ENCODE measurements at regions not wholly inside any gene's neighbourhood (a gene's known extent, or its start where the extent isn't known, plus 50 kb on each side); places are given as distances from the start of the nearest gene placed in this dataset.

DNA sequence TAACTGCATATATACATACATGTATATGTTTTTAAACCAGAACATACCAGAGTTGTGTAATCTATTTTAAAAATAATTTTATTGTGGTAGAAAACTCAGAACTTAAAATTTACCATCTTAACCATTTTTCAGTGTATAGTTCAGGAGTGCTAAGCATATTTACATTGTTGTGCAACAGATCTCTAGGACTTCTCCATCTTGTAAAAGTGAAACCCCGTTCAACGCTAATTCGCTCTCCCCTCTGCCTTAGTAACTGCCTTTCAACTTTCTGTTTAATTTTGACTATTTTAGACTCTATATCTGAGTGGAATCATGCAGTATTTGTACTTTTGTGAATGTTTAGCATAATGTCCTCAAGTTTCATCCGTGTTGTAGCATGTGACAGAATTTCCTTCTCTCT, 51.8 kb upstream of the SSR3 start:
- TF ChIP-seq RAD21 (IDR thresholded peaks at IDR 0.05; ENCODE audit: low read depth) = no peak
- no peak for TF ChIP-seq EP300 (IDR thresholded peaks at IDR 0.05; ENCODE audit: borderline replicate concordance)
- TF ChIP-seq, protein P1, sequence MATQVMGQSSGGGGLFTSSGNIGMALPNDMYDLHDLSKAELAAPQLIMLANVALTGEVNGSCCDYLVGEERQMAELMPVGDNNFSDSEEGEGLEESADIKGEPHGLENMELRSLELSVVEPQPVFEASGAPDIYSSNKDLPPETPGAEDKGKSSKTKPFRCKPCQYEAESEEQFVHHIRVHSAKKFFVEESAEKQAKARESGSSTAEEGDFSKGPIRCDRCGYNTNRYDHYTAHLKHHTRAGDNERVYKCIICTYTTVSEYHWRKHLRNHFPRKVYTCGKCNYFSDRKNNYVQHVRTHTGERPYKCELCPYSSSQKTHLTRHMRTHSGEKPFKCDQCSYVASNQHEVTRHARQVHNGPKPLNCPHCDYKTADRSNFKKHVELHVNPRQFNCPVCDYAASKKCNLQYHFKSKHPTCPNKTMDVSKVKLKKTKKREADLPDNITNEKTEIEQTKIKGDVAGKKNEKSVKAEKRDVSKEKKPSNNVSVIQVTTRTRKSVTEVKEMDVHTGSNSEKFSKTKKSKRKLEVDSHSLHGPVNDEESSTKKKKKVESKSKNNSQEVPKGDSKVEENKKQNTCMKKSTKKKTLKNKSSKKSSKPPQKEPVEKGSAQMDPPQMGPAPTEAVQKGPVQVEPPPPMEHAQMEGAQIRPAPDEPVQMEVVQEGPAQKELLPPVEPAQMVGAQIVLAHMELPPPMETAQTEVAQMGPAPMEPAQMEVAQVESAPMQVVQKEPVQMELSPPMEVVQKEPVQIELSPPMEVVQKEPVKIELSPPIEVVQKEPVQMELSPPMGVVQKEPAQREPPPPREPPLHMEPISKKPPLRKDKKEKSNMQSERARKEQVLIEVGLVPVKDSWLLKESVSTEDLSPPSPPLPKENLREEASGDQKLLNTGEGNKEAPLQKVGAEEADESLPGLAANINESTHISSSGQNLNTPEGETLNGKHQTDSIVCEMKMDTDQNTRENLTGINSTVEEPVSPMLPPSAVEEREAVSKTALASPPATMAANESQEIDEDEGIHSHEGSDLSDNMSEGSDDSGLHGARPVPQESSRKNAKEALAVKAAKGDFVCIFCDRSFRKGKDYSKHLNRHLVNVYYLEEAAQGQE (IDR thresholded peaks at IDR 0.05; ENCODE audit: low read depth) = no peak
- no peak for TF ChIP-seq ZBTB7A (IDR thresholded peaks at IDR 0.05; ENCODE audit: low read depth)
- no peak for TF ChIP-seq CEBPB (IDR thresholded peaks at IDR 0.05)
- TF ChIP-seq, protein P2, sequence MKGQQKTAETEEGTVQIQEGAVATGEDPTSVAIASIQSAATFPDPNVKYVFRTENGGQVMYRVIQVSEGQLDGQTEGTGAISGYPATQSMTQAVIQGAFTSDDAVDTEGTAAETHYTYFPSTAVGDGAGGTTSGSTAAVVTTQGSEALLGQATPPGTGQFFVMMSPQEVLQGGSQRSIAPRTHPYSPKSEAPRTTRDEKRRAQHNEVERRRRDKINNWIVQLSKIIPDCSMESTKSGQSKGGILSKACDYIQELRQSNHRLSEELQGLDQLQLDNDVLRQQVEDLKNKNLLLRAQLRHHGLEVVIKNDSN (IDR thresholded peaks at IDR 0.05) = no peak
- no peak for TF ChIP-seq EGR1 (IDR thresholded peaks at IDR 0.05)
- no peak for TF ChIP-seq TCF12 (IDR thresholded peaks at IDR 0.05; ENCODE audit: low read depth)
- no peak for TF ChIP-seq CREB1 (IDR thresholded peaks at IDR 0.05; ENCODE audit: low read depth)

All from Ishikawa (cell line).